Breast epithelium (tissue), 4 donors: ENCODE measurements at regions not wholly inside any gene's neighbourhood (a gene's known extent, or its start where the extent isn't known, plus 50 kb on each side); places are given as distances from the start of the nearest gene placed in this dataset.

Experiments used
- DNase-seq, 2 donors: peaks; one replicate each; pipeline ENCODE4 v3.0.0-alpha.2; 2019; ENCODE audit warnings: low spot score in 2 of 2
- H3K27ac ChIP-seq, 2 donors: fragments of 200-600 bp; sonication (generic) in 1 of 2; one replicate each; pipeline ENCODE4 v1.5.1; 2016 to 2019; ENCODE audit warnings: mild to moderate bottlenecking in 1 of 2
- H3K27me3 ChIP-seq, 2 donors: fragments of 200-600 bp; sonication (generic) in 1 of 2; one replicate each; pipeline versions ENCODE4 v1.5.1 to v1.6.0; 2017 to 2019; ENCODE audit warnings: control low read depth in 1 of 2, mild to moderate bottlenecking in 1 of 2
- H3K36me3 ChIP-seq: fragments of 200-600 bp; one replicate; pipeline ENCODE4 v1.5.1; 2019
- H3K4me1 ChIP-seq, 2 donors: fragments of 200-600 bp; sonication (generic); one replicate each; pipeline ENCODE4 v1.5.1; 2016 to 2019; ENCODE audit warnings: control low read depth in 1 of 2
- H3K4me3 ChIP-seq, 3 donors: fragments of 200-600 bp; sonication (generic); 1 replicate in 2 of 3; 2 replicates in 1 of 3; pipeline ENCODE4 v1.5.1; 2016 to 2019; ENCODE audit warnings: mild to moderate bottlenecking in 3 of 3, moderate library complexity in 2 of 3
- H3K9me3 ChIP-seq, 2 donors: fragments of 200-600 bp; sonication (generic) in 1 of 2; one replicate each; pipeline ENCODE4 v1.5.1; 2016 to 2019; ENCODE audit warnings: control low read depth in 1 of 2
- CTCF ChIP-seq, 3 donors: fragments of 450-650 bp; IDR thresholded peaks; one replicate each; pipeline ENCODE4 v1.5.1; 2016 to 2017; ENCODE audit warnings: antibody characterized with exemption in 3 of 3, mild to moderate bottlenecking in 3 of 3, moderate library complexity in 3 of 3
- POLR2A ChIP-seq: fragments of 450-650 bp; IDR thresholded peaks from one replicate; pipeline ENCODE4 v1.6.1; 2016; ENCODE audit warnings: antibody characterized with exemption, mild to moderate bottlenecking, moderate library complexity
- POLR2AphosphoS5 ChIP-seq, 3 donors: sonication (generic); formaldehyde crosslinking; IDR thresholded peaks; one replicate each; pipeline ENCODE4 v1.6.1; 2017; ENCODE audit warnings: antibody characterized with exemption in 3 of 3
- intact Hi-C: fragments of 100-400 bp; cut with DNase I; formaldehyde crosslinking; loops from one replicate; pipeline ENCODE4 v1.15.1; 2023; ENCODE audit warnings: low total_unique reads

GRCh38 chr6:111996144-111996865, 57.6 kb upstream of the CCN6 start:
- peak overlapping the region in 1 of 3 donors; percentile 7 for H3K4me3 ChIP-seq
- H3K4me1 ChIP-seq = no peaks in the 10 kb centered on the region
- no peak for DNase-seq
- TF ChIP-seq CTCF (IDR thresholded peaks at IDR 0.05) = no peak
- no peak for TF ChIP-seq POLR2AphosphoS5 (IDR thresholded peaks at IDR 0.05)
- TF ChIP-seq POLR2A = no peak
- no peaks in the 10 kb centered on the region for H3K36me3 ChIP-seq
- H3K9me3 ChIP-seq = no peaks in the 10 kb centered on the region
- peak overlapping the region in 1 of 2 donors; percentile 82 for H3K27ac ChIP-seq
- H3K27me3 ChIP-seq = no peaks in the 10 kb centered on the region
- intact Hi-C loops = loop anchor here (10.0 kb wide), 1 partner anchor 282 kb away; no protein-coding TSS in a partner anchor

- intact Hi-C loops = loop anchor here (10.0 kb wide), 1 partner anchor 282 kb away; no protein-coding TSS in a partner anchor
- DNase-seq = peak; percentile 66 to 83
- no peaks in the 10 kb centered on the region for H3K4me1 ChIP-seq
- H3K4me3 ChIP-seq = peak overlapping the region; percentile 7 to 52 (median 20)
- peak overlapping the region; percentile 4 to 82 for H3K27ac ChIP-seq
- no peaks in the 10 kb centered on the region for H3K27me3 ChIP-seq
- TF ChIP-seq POLR2A (no peak), CTCF (IDR thresholded peaks at IDR 0.05) (peak; percentile 83 to 97 (median 94)), POLR2AphosphoS5 (IDR thresholded peaks at IDR 0.05) (peak; percentile 51 to 67 (median 53))
- no peaks in the 10 kb centered on the region for H3K9me3 ChIP-seq
- H3K36me3 ChIP-seq = no peaks in the 10 kb centered on the region
These were observed 56.6 kb upstream of the CCN6 start for GRCh38 chr6:111997078-111997852.

GRCh38 chr6:111997853-111998208, 56.1 kb upstream of the CCN6 start:
- no peak for TF ChIP-seq CTCF (IDR thresholded peaks at IDR 0.05)
- TF ChIP-seq POLR2AphosphoS5 (IDR thresholded peaks at IDR 0.05) = peak in 1 of 3 donors; percentile 8
- Histone ChIP-seq H3K4me3 (peak overlapping the region in 2 of 3 donors; percentile 20 to 52), H3K36me3 (no peaks in the 10 kb centered on the region), H3K27me3 (no peaks in the 10 kb centered on the region), H3K4me1 (no peaks in the 10 kb centered on the region), H3K27ac (peak overlapping the region; percentile 4 to 82), H3K9me3 (no peaks in the 10 kb centered on the region)
- intact Hi-C loops = loop anchor here (10.0 kb wide), 1 partner anchor 283 kb away; no protein-coding TSS in a partner anchor
- no peak for DNase-seq

- Histone ChIP-seq H3K36me3 (no peaks in the 10 kb centered on the region), H3K27ac (no peak overlapping the region), H3K9me3 (no peaks in the 10 kb centered on the region), H3K27me3 (no peaks in the 10 kb centered on the region), H3K4me3 (no peak overlapping the region), H3K4me1 (no peaks in the 10 kb centered on the region)
- TF ChIP-seq POLR2A = no peak
- DNase-seq = no peak
- intact Hi-C loops = loop anchor here (5.0 kb wide), 1 partner anchor 225 kb away; no protein-coding TSS in a partner anchor
These were observed 51.6 kb upstream of the CCN6 start for GRCh38 chr6:112002307-112002706.
